ENCODE measurements at regions not wholly inside any gene's neighbourhood (a gene's known extent, or its start where the extent isn't known, plus 50 kb on each side); places are given as distances from the start of the nearest gene placed in this dataset.
"Not testable (repeated sequence)": the region's sequence is repeated elsewhere in the genome, so short reads cannot be mapped to it uniquely, and the experiment has no call there.

- H3K4me3 Mint-ChIP-seq (ENCODE audit: unreplicated experiment) = no peak overlapping the region
- H3K9me3 Mint-ChIP-seq (ENCODE audit: unreplicated experiment) = no peaks in the 10 kb centered on the region
- no peak overlapping the region for H3K27ac Mint-ChIP-seq (ENCODE audit: unreplicated experiment)
- DNase-seq (ENCODE audit: low spot score) = no peak
- TF ChIP-seq CTCF (IDR thresholded peaks at IDR 0.05; ENCODE audit: unreplicated experiment) = no peak
- peaks cover 10% of the 10 kb centered on the region for H3K4me1 Mint-ChIP-seq (ENCODE audit: unreplicated experiment)
- H3K36me3 Mint-ChIP-seq (ENCODE audit: low read depth, unreplicated experiment) = no peaks in the 10 kb centered on the region
- peaks cover 1% of the 10 kb centered on the region for H3K27me3 Mint-ChIP-seq (ENCODE audit: unreplicated experiment)
Observed at GRCh38 chr14:51463461-51463860, 188.2 kb upstream of the FRMD6 start.

- Mint-ChIP-seq H3K36me3 (ENCODE audit: low read depth, unreplicated experiment) (no peaks in the 10 kb centered on the region), H3K9me3 (ENCODE audit: unreplicated experiment) (no peaks in the 10 kb centered on the region), H3K27me3 (ENCODE audit: unreplicated experiment) (peaks cover 1% of the 10 kb centered on the region), H3K4me3 (ENCODE audit: unreplicated experiment) (no peak overlapping the region), H3K27ac (ENCODE audit: unreplicated experiment) (no peak overlapping the region), H3K4me1 (ENCODE audit: unreplicated experiment) (peaks cover 10% of the 10 kb centered on the region)
- no peak for DNase-seq (ENCODE audit: low spot score)
- no peak for TF ChIP-seq CTCF (IDR thresholded peaks at IDR 0.05; ENCODE audit: unreplicated experiment)
Observed at GRCh38 chr14:51464411-51464810, 187.3 kb upstream of the FRMD6 start.

GRCh38 chr14:51465486-51465885 lies 186.2 kb upstream of the FRMD6 start:
- no peak for DNase-seq (ENCODE audit: low spot score)
- Mint-ChIP-seq H3K27me3 (ENCODE audit: unreplicated experiment) (peaks cover 1% of the 10 kb centered on the region), H3K4me3 (ENCODE audit: unreplicated experiment) (no peak overlapping the region), H3K9me3 (ENCODE audit: unreplicated experiment) (no peaks in the 10 kb centered on the region), H3K4me1 (ENCODE audit: unreplicated experiment) (peaks cover 10% of the 10 kb centered on the region), H3K36me3 (ENCODE audit: low read depth, unreplicated experiment) (no peaks in the 10 kb centered on the region), H3K27ac (ENCODE audit: unreplicated experiment) (no peak overlapping the region)
- TF ChIP-seq CTCF (IDR thresholded peaks at IDR 0.05; ENCODE audit: unreplicated experiment) = no peak

GRCh38 chr14:51467392-51467791 lies 184.3 kb upstream of the FRMD6 start:
- H3K9me3 Mint-ChIP-seq (ENCODE audit: unreplicated experiment); DNase-seq (ENCODE audit: low spot score); H3K27me3 Mint-ChIP-seq (ENCODE audit: unreplicated experiment); H3K4me3 Mint-ChIP-seq (ENCODE audit: unreplicated experiment); H3K27ac Mint-ChIP-seq (ENCODE audit: unreplicated experiment); H3K4me1 Mint-ChIP-seq (ENCODE audit: unreplicated experiment); H3K36me3 Mint-ChIP-seq (ENCODE audit: low read depth, unreplicated experiment): not testable (repeated sequence)

- no peak overlapping the region for H3K4me3 Mint-ChIP-seq (ENCODE audit: unreplicated experiment)
- H3K27me3 Mint-ChIP-seq (ENCODE audit: unreplicated experiment) = peaks cover 3% of the 10 kb centered on the region
Observed at GRCh38 chr14:51468523-51468922, 183.2 kb upstream of the FRMD6 start.

More at GRCh38 chr14:51468523-51468922, 183.2 kb upstream of the FRMD6 start:
- TF ChIP-seq CTCF (IDR thresholded peaks at IDR 0.05; ENCODE audit: unreplicated experiment) = no peak
- Mint-ChIP-seq H3K36me3 (ENCODE audit: low read depth, unreplicated experiment) (no peaks in the 10 kb centered on the region), H3K4me1 (ENCODE audit: unreplicated experiment) (no peaks in the 10 kb centered on the region), H3K9me3 (ENCODE audit: unreplicated experiment) (no peaks in the 10 kb centered on the region), H3K27ac (ENCODE audit: unreplicated experiment) (no peak overlapping the region)
- no peak for DNase-seq (ENCODE audit: low spot score)

Data from endothelial cell (in vitro differentiated cells).